SW 1271 (cell line): ENCODE measurements at regions not wholly inside any gene's neighbourhood (a gene's known extent, or its start where the extent isn't known, plus 50 kb on each side); places are given as distances from the start of the nearest gene placed in this dataset.
A peak's percentile ranks its signal among the peaks of the same experiment; 100 is the strongest.

Experiments used
- DNase-seq, 2 experiments: peaks; one replicate each; lab custom pipeline; 2025; lab: John Stamatoyannopoulos, UW

- DNase-seq = peak in 1 of 2 experiments; percentile 66
These were observed 71.9 kb upstream of the PPARA start for GRCh38 chr22:46078241-46079092.

DNA sequence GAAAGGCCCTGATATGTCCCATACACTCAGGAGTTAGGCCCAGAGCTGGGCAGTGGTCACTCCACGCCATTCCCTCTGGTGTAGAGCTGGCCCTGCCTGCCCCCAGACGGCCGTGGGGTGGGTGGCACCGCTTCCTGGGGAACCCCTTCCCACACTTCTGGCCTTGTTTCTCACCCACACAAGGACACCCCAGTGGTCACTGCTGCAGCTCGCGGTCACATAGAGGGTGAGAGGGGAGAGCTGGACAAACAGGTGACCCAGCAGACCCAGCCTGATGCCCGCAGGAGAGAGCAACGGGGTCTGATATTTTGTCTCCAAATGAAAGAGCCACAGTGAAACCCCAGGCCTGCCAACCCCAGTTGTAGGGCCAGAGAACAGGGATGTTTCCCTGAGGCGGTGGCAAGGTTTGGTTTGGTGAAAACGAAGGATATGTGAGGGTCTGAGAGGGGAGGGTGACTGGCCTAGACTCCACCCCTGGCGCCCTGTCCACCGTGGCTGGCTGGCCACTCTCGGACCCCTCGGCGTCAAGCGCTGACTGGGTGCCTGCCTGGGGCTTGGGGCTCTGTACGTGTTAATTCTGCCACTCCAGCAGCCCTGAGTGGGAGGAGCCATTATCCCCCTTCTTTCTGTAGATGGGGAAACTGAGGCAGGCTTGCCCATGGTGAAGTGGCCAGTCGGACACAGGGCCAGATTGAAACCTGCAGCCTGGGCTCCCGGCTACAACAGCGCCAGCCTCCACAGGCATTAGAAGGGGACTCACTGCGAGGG, 71.0 kb upstream of the PPARA start:
- no peak for DNase-seq

DNA sequence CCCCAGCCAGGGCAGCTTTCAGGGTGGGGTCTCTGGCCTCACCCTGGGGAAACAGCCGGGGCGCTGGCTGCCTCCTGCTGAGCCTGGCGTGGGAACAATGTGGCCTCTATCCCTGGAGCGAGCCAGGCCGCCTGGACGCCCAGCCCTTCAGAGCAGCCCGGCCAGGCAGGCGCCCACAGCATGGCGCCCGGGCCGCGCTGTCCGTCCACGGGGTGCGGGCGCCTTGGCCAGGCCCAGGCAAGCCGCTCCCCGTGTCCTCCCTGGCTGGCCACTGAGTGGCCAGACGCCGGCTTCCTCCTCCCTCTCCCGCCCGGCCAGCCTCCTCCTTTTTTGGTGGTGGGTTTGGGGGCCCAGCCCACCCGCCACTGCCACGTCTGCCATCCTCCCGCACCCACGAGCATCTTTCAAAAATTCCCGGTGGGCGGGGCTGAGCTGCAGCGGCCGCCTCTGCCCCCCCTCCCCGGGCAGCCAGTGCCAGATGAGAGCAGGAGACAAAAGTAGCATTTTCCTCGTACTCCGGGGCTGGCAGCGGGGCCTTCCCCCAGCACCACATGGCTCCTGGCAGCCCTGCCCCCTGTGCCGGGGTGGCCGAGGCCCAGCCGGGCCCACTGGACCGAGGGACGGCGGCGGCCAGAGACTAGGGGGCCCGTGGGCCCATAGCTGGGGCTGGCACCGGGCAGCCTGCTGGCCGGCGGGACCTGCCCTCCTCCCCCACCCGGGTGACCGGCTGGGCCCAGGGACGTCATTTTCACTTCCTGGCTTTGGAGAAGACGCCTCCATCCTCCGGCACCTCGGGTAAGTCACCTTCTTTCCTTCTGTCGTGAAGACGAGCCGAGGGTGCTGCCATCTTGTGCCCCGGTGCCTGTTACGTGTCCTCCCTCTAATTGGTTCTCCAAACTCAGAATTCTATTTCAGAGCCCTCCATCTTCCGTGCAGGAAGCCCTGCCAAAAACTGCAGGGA, 70.2 kb upstream of the PPARA start:
- peak; percentile 66 to 87 for DNase-seq

DNA sequence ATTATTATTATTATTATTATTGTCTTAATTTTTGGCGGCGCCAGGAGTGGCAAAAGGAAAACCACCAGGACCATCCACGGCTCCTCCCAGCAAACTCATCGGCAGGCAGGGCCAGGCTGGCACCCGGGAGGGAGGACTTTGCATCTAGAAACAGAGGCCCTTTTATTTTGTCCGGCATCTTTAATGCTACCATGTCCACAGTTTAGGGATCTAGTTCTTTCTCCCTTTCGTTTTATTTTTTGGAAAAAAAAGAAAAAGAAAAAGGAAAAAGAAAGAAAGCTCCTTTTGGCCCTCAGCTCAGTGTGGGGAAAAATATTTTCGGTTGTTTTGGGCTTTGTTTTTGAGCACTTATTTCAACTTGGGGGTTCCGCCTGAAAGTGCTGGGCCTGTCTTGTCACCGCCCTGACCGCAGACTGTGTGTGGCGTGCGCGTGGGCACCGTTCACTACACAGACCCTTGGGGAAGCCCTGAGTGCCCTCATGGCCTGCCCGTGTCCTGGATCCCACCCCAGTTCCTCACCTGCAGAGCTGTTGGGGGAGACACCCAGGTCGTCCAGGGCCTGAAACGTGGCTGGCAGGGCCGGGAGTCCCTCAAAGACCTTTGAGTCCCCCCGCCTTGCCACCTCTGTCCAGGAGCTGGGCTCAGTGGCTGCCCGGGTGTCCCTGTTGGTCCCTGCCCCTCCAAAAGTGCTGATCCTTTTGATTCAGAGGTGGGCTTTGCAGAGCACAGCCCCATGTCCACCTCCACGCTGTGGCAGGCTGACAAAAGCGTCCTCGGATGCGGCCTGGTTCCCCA, 69.1 kb upstream of the PPARA start:
- no peak for DNase-seq

DNA sequence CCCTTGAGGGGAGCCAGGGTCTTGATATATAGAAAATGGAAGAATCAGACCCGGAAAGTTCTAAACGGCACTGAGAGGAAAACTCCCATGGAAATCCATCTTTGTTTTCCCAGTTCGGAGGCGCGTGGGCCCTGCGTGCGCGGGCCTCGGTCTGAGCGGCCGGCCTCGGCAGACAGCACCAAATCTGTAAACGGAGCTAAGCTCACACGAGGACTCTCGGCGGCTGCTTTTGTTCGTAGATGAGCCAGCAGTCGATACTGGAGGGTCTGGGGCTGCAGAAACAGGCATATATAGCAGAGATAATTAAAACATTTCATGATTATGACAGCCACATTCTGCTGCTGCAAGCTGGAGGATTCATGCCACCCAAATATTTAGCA, 68.5 kb upstream of the PPARA start:
- DNase-seq = no peak

DNA sequence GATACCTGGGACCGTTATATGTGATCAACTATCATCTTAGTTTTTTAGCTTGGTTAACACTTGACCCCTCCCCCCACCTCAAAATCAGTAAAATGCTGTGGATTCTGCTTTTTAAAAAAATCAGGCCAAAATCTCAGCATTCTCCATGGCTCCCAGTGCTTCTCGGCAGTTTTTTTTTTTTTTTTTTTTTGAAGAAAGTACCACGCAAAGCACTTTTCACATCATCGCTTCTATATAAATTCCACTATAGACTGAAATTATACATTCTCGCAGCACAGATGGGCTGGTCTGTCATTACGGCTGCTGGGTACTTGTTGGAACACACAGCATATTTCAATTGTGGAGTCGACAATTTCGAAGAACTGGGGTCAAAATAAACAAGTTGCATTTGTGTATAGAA, 67.7 kb upstream of the PPARA start:
- DNase-seq = no peak

DNA sequence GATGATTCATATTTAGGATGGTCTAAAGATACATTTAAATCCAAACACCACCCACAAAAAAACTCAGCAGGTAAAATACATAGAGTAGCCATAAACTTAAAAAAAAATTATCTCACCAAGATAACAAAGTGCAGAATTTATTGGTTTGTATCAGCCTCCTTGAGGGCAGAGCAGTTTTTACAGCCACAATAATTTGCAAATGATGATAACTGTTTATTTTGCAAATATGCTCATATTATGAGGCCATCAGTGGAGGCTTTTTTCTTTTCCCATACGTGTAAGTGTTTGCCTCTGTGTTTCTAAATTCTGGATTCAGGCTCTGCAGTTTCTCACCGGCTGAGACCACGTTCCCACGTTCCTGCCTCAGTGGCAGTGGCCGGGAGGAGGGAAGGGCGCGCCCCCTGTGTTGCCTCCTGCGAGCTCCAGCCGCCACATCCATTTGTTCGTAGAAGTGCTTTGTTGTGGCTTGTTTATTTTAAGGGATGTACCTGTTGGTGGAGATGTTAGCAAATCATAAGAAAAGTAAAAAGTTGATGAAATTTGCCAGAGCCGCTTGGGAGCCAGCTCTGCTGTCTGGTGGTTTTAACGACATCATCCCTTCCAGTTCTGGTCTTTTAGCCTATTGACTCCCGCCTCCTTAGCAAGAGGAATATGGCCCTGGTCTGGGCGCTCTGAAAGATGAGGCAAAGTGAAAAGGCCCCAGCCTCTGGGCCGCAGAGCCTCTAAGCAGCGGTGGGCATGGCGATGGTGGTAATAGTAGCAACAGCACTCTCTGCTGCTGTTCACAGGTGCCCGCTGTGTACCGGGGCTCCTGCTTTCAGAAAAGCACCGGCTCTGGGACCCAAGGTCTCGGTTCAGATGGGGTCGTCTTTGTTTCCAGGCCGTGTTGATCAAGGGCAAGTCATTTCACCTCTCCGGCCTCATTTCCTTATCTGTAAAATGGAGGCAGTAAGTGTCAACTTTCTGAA, 66.7 kb upstream of the PPARA start:
- no peak for DNase-seq

- DNase-seq = no peak
These were observed 66.0 kb upstream of the PPARA start for GRCh38 chr22:46084376-46084775.

- peak in 1 of 2 experiments; percentile 72 for DNase-seq
These were observed 65.1 kb upstream of the PPARA start for GRCh38 chr22:46084943-46085827.

DNA sequence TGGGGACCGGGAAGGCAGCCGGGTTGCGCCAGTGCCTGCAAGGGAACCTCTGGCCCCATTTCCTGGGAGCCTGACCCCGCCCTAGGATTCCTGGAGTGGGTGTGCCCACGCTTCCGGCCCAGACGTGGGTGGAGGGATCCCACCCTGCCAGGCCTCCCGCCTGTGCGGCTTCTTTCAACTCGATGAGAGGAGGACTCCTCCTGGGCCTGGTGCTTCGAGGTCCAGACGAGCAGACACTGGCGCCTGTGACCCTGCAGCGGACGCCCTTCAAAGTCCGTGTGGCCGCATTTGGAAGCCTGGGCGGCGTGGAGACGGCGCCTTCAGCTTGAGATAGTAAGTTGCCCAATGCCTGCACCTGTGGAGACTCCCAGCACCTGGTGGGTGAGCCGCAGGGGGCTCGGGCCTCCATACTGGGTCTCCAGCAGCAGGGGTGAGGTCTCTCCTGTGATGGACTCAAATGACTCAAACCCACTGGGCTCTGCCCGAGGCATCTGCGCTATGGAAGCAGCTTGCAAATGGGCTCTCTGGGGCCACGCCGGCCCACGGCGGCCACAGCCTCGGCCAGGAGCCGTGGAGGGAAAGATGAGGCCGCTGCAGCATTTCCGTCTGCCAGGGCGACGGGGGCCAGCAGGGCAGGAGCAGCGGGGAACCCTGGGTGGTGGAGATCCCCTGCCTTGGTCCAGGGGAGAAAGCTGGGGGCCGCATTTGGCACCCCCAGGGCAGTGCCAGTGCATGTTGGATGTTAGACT, 64.3 kb upstream of the PPARA start:
- peak; percentile 40 to 76 for DNase-seq

- DNase-seq = no peak
These were observed 63.6 kb upstream of the PPARA start for GRCh38 chr22:46086577-46087335.

GRCh38 chr22:46087336-46087690, 63.0 kb upstream of the PPARA start:
- no peak for DNase-seq

- no peak for DNase-seq
These were observed 62.5 kb upstream of the PPARA start for GRCh38 chr22:46087816-46088277.

GRCh38 chr22:46088541-46089311, 61.6 kb upstream of the PPARA start:
- no peak for DNase-seq

GRCh38 chr22:46089426-46090035, 60.8 kb upstream of the PPARA start:
- DNase-seq = no peak

DNA sequence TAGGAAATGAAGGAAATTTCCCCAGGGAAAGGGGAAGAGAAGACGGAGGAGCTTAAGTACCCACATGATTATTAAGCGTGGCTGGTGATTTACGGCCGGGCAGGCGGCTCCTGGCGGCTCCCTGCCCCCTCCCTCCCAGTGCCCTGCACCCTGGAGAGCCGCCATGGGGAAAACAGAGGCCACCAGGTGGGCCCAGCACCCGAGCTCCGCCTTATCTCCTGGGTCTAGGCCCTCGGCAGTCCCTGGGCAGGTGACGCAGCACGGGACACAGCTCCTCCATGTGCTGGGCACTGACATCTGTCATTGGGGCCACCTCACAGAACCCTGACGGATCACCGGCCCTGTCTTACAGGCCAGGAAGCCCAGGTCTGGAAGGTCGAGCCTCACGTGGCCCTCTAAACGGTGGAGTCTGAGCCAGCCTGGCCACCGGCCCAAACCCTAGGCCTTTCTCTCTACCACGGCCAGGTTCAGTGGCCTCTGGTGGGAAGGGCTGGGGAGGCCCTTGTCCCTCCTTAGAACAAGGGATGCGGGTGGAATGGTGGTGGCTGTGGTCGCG, 60.2 kb upstream of the PPARA start:
- DNase-seq = no peak
